GM18868 (cell line): ENCODE measurements at regions not wholly inside any gene's neighbourhood (a gene's known extent, or its start where the extent isn't known, plus 50 kb on each side); places are given as distances from the start of the nearest gene placed in this dataset.
A peak's percentile ranks its signal among the peaks of the same experiment; 100 is the strongest.
"Not testable (repeated sequence)": the region's sequence is repeated elsewhere in the genome, so short reads cannot be mapped to it uniquely, and the experiment has no call there.

Experiments used
- ATAC-seq: cut with Tn5 transposase; IDR thresholded peaks from one replicate; pipeline ENCODE4 v1.9.1; 2021; ENCODE audit warnings: mild to moderate bottlenecking, moderate library complexity; ENCODE audit not compliant: unreplicated experiment

DNA sequence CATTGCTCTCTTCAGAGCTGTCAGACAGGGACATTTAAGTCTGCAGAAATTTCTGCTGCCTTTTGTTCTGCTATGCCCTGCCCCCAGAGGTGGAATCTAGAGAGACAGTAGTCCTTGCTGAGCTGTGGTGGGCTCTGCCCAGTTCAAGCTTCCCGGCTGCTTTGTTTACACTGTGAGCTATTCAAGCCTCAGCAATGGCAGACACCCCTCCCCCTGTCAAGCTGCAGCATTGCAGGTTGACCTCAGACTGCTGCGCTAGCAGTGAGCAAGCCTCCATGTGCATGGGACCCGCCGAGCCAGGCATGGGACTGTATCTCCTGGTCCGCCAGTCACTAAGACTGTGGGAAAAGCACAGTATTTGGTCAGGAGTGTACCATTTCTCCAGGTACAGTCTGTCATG lies 53.6 kb upstream of the MAPK10 start:
- ATAC-seq = not testable (repeated sequence)

DNA sequence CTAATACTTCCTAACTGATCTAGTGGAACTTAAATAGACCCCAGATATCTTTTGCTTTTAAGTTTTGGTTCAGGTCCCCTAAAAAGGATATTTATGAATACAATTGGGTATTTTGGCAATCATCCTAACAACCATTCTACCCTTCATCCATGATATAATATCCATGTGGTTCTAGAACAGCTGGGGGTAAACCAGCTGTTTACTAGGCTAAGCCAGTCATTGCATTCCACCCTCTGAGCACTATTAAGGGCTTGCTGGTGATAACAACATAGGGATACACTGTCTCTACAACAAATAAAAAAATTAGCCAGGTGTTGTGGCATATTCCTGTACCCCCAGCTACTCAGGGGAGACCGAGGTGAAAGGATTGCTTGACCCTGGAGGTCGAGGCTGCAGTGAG lies 54.8 kb upstream of the MAPK10 start:
- no peak for ATAC-seq

DNA sequence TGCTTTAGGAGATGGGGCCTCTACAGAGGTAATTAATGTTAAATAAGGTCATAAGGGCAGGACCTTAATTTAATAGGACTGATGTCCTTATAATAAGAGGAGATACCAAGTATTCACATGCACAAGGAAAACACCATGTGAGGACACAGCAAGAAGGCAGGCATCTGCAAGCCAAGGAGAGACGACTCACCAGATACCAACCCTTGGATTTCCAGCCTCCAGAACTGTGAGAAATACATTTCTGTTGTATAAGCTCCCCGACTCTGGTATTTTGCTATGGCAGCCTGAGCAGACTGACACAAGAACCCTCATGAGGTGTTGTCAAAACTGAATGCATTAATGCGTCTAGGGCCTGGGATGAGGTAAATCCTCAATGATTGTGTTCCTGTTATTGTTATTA lies 56.2 kb upstream of the MAPK10 start:
- ATAC-seq = no peak

DNA sequence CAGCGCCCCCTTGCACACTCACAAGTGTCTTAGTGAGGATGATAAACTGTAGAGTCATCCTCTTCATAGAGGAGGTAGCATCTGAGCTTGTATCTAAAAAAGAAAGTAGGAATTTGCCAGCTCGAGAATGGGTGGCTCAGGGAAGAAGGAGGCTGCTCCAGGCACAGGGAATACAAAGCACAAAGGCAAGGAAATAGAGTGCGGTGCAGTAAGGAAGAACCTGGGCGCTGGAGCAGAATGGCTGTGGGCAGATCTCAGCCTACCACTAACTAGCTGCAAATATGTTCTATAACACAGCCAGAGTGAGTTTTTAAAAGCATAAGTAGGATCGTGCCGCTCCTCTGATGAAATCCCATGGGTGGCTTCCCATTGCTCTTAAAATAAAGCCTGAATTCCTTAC lies 61.6 kb upstream of the MAPK10 start:
- ATAC-seq = no peak

DNA sequence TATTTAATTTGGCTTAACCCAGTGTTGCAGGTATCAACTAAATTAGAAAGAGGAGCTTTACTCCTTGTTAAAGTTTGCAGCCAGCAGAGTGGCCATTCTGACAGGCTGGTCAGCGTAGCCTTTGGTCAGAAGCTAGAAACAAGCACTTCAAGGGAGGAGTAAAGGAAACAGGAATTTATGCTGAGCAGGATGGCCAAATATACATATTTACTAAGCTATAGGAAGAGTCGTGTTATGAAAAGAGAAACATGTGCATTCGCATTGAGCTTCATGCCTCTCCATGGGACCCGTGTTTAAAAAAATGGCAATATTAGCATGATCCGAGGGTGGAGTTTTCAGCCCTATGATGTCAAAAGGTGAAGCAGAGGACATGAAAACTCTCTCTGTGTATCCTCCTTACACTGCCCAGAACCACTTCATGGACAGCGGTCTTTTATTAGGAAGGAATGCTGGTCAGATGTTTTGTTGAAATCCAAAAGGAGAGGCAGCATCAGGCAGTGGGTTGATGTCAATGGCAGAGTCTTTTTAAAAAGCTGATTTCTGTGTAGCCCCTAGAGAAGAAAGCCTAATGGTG lies 71.8 kb upstream of the MAPK10 start:
- ATAC-seq = no peak

DNA sequence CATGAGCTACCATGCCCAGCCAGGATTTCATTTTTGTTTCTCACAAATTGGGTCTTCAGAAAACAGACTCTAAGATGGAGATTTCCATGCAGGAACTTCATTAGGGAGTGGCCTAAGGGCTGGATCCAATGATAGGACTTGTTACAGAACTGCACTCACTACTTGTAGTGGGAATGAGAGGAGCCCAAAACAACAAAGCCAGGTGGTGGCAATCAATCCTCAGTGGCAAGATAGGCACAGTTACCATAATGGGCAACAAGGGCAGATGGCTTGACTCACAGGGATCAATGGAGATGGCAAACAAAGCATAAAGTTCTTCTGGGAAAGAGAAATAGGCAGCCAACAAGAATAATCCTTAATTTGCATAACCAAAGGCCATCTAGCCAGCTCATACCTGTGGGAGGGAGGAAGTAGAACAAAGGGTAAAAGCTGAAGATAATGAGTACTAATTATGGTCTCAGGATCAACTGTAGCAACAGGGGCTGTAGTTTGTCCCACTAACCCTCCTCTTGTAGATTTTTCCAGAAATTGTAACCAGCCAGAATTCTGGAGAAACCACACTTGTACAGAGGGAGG lies 72.8 kb upstream of the MAPK10 start:
- no peak for ATAC-seq

DNA sequence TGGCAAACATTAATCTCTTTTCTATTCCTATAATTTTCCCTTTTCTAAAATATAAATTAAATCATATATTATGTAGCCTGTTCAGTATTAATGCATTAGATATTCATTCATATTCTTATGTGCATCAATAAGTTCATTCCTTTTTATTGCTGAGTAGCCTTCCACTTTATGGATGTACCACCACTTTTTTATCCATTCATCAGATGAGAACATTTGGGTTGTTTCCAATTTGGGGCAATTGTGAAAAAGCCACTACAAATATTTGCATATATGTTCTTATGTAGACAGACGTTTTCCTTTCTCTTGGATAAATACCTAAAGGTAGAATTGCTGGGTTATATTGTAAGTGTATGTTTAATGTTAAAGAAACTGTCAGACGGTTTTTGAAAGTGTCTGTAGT lies 79.4 kb upstream of the MAPK10 start:
- no peak for ATAC-seq

DNA sequence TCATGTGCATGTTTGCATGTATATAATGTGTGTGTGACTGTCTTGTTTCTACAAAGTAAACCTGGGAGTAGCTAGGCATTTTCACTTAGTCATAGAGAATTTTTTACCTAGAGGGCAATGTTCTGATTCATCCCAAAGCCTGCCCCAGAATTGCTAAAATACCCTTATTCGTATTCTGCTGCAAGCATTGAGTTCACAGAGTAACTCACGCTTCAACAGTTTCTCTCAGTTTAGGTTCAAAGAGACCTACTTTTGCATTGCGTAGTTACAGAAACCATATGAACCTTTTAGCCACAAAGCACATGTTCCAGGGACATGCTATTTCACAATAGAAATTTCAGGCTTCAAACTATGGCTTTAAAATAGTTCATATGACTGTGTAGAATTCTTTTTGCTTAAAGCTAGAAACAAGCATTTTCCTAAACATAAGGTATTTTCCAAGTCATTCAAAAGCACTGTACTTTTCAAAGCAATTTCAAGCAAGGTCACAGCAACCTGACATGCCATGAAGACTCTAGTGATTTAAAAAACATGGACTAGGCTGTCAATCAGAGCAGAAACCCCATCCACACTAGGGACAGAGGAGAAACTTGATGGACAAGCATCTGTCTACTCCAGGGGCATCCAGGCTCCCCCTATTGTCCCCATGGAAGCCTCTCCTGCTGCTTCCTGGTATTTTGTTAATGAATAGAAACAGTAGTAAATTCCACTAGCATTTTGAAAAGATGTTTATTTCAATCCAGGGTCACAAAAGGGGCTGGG lies 81.5 kb upstream of the MAPK10 start:
- peak; percentile 84 for ATAC-seq

DNA sequence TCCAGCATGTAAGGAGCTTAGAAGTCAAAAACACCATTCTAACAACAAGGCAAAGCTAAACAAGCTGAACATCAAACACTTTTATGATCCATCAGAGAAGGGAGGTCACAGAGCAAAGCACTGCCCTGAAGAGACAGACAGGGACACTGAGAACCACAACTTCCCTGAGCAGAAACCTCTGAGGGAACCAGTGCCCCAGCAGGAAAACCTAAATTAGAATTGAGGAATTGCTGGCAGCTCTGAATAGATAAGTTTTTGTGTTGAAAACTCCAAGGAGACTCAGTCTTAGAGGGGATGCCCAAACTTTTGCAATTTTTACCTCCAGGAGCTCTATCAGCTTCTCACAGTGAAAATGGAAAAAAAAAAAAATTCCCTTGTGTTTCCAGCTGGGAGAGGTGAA lies 83.0 kb upstream of the MAPK10 start:
- ATAC-seq = no peak

DNA sequence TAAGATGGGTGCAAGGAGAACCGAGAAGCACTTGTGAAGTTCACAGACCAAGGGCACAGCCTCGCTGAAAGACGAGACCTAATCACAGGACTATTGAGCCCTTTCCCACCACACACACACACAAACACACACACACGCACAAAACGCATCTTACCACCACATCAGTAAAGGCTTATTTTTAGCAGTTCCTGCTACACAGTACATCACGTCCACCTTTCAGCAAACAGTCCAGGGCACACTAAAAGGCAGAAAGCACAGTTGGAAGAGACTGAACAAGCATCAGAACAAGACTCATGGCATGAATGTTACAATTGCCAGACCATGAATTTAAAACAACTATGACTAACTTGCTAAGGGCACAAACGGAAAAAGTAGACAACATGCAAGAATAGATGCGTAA lies 83.6 kb upstream of the MAPK10 start:
- ATAC-seq = no peak

DNA sequence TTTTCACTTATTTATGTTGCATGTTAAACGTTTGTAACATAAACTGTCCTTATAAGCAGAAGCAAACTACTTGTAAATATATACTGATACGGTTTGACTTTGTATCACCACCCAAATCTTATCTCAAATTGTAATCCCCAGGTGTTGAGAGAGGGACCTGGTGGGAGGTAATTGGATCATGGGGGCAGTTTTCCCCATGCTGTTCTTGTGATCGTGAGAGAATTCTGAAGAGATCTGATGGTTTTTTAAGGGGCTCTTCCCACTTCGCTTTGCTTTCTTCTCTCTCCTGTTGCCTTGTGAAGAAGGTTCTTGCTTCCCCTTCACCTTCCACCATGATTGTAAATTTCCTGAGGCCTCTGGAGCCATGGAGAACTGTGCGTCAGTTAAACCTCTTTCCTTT lies 87.1 kb upstream of the MAPK10 start:
- no peak for ATAC-seq

DNA sequence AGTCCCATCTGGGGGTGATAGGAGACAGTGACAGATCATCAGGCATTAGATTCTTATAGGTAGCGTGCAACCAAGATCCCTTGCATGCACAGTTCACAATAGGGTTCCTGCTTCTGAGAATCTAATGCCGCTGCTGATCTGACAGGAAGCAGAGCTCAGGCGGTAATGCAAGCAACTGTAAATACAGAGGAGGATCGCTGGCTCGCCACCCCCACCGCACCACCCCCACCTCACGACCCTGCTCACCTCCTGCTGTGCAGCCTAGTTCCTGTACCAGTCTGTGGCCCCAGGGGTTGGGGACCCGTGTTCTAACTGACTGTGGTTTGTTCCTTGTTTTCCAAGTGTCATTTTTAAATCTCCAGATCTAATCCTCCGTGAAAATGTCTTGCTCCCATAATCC lies 89.0 kb upstream of the MAPK10 start:
- ATAC-seq = no peak

DNA sequence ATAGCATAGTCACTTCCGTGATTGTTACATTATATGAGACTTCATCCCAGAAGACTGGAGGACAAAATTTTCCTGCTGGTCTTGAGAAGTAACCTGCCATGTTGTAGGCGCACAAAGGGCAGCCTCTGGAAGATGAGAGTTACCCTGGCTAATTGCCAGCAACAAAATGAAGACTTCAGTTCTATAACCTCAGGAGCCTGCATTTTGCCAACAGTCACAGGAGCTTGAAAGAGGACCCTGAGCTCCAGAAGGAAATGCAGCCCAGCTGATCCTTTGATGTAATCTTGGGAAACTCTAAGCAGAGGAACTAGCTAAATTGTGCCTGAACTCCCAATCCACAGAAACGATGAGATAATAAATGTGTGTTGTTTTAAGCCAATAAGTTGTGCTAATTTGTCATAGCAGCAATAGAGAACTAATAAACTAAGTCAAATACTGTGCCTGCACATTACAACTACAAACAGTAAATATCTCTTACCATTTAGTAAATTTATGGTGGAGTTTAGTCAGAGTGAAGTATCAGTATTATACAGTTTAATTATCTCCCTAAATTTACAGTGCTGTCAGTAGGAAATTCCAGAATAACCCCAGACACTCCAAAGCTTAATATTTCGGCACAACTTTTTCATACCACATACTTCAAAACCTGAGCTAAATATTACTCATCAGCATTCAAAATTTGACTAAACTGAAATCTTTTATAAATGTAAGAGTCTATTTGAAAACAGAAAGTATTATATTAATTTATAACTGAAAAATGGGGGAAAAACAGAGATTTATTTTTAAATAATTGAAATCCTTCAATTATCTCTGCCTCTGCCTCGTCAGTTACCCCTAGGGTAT lies 90.1 kb upstream of the MAPK10 start:
- ATAC-seq = no peak

DNA sequence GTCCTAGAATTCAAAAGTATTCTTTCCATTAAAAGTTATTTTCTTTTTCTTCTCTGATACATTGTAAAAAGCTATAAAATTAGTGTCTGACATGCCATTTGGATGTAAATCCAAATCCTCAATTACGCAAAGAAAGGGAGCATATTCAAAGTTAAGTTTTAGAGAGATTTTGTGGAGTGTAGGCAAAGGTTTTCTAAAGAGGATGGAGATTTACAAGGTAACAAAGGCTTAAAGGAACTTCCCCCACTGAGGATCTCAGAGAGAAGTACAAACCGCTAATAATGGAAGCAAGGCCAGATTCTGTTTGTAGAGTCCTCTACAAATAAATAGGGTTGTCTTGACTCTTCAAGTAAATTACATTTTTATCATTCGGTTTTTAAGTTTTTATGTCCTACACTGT lies 91.0 kb upstream of the MAPK10 start:
- ATAC-seq = no peak

DNA sequence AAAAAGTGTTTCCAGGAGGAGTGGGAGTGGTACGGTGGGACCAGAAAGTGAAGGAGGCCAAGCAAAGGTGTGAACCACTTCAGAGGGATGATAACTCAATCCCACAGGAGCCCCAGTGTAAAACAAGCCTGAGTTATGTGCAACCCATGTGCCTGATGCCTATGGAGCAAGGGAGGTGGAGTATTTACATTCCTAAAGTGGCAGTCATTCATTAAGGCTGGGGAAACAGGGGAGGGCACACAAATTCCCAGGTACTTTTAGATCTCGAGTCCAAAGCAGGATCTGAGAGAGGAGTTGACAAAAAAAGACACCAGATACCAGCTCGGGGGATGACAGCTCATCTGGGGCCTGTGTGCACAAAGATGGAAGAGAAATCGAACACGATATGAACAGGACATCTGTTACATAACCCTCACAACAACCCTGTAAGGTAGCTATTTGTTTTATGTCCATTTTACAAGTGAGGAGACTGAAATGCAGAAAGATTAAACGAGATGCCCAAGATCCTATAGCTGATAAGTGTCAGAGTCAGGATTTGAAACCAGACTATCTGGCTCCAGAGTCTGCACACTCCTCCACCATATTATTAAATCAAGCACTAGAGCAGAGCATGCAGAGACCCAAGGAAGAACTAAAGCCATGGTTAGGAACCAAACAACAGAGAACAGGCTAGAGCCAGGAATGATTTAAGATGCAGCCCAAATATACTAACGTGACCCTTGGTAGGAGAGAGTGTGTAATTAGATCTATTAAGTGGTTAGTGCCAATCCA lies 91.9 kb upstream of the MAPK10 start:
- no peak for ATAC-seq

DNA sequence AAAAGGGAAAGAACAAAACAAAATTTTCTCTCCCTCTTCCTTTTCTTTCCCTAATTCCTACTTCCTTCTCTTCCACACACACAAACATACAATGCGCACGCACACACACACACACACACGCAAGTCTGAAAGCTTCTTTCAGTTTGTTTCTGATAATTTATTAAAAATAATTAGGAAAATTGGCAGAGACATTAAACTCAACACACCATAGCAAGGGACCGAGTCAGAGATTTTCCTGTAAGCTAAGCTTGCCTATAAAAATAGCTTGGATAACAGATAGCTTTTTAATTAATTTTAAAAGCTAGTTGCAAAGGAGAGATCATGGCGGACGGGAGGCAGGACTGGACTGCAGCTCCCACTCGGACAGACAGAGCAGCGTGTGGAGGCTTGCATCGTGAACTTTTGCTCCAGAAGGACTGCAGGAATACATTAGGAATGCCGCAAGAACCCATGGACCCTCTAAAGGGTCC lies 92.6 kb upstream of the MAPK10 start:
- no peak for ATAC-seq

DNA sequence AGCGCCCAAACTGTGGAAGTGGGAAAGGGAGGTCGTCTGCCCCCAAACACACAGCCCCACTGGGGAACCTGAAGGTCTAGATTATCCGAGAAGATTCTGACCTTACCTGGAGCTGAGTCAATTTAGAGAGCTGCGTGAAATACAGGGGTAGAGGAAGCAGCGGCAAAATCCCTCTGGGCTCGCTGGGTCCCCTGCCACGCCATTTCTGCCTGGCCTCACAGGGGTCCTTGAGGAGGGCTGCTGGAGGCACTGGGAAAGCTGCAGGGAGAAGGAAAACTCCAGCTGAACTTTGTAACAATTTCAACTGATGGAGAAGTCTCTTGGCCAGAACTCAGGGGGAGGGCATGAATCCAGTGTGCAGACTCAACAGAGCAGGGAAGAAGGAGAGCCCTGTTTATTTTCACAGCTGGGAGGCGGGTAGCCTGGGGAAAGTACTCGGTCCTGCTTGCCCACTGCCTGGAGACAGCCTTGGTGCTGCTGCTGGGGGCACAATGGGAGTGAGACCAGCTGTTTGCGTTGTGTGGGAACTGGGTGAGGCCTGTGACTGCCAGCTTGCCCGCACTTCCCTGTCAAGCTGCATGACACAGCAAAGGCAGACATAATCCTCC lies 93.2 kb upstream of the MAPK10 start:
- no peak for ATAC-seq

DNA sequence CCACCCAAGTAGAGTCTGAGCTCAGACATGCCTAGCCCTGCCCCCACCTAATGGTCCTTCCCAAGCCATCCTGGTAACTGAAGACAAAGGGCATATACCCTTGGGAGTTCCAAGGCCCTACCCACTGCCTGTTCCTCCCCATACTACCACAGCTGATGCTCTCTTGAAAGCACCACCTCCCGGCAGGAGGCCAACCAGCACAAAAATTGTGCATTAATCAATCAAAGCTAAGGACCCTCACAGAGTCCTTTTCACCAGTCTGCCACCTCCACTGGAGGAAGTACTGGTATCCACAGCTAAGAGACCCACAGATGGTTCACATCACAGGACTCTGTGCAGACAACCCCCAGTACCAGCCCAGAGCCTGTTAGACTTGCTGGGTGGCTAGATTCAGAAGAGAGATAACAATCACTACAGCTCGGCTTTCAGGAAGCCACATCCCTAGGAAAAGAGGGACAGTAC lies 93.8 kb upstream of the MAPK10 start:
- ATAC-seq = not testable (repeated sequence)

DNA sequence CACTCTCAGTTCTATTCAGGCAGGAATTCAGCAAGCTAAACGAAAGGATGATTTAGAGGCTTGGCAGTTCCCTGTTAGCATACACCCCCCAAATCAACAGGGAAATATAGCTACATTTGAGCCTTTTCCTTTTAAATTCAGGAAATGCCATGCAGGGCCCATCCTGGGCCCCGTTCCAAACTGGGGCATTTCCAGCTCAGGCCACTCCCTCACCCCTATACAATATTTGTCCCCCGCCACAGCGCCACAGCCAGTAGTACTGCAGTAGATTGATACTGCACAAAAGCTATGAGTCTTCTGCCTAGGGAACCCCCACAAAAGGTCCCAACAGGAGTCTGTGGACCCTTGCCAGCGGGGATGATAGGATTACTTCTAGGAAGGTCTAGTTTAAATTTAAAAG lies 102.0 kb upstream of the MAPK10 start:
- ATAC-seq = no peak

DNA sequence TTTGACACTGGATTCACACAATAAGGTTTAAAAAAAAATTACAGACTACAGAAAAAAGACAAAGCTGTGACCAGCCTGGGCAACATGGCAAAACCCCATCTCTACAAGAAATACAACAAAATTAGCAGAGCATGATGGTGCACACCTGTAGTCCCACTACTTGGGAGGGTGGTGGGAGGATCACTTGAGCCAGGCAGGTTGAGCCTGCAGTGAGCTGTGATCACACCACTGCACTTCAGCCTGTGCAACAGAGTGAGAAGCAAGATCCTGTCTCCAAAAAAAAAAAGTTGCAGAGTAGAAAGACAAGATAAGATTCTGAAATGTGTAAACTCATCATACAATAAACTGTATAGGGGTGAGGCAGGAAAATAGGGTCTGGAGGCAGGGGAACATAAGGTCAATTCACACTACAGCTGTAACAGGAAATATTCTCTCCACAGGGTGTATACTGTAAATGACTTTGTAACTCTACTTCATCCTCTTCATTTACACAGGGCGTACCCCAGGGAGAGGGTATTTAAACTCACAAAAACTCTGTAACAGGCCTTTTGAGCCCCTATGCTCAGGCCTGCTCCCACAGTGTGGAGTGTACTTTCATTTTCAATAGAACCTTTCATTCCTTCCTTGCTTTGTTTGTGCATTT lies 112.6 kb upstream of the MAPK10 start:
- ATAC-seq = no peak
